Embryonic facial prominence (tissue), 1 donor: ENCODE measurements at regions not wholly inside any gene's neighbourhood (a gene's known extent, or its start where the extent isn't known, plus 50 kb on each side); places are given as distances from the start of the nearest gene placed in this dataset.

ENCODE experiments used
- DNase-seq: peaks from one replicate; pipeline ENCODE4 v3.0.0-alpha.2; 2016; ENCODE audit errors: extremely low spot score

- DNase-seq = no peak
Measured at GRCh38 chr6:47360388-47360787, 50.7 kb upstream of the TNFRSF21 start.

- DNase-seq = no peak
Measured at GRCh38 chr6:47362857-47363461, 53.3 kb upstream of the TNFRSF21 start.

DNA sequence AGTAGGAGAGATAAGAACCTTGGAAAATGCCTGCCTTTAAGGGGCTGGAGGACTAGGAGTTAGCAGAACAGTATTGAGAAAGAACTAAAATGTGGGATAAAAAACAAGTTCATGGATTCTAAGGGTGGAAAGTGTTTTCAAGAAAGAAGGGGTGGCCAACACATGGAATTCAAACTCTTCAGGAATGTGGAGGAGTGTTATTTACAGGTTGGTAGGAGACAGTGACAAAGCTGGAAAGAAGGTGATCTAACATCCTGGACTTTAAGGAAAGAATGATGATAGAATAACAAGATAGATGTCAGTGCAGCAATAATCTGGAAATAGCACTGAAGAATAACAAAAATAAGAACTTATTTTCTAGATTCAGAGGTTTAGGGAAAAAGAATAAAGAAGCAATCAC, 54.0 kb upstream of the TNFRSF21 start:
- DNase-seq = no peak

- DNase-seq = no peak
Measured at GRCh38 chr6:47366335-47366890, 56.7 kb upstream of the TNFRSF21 start.

DNA sequence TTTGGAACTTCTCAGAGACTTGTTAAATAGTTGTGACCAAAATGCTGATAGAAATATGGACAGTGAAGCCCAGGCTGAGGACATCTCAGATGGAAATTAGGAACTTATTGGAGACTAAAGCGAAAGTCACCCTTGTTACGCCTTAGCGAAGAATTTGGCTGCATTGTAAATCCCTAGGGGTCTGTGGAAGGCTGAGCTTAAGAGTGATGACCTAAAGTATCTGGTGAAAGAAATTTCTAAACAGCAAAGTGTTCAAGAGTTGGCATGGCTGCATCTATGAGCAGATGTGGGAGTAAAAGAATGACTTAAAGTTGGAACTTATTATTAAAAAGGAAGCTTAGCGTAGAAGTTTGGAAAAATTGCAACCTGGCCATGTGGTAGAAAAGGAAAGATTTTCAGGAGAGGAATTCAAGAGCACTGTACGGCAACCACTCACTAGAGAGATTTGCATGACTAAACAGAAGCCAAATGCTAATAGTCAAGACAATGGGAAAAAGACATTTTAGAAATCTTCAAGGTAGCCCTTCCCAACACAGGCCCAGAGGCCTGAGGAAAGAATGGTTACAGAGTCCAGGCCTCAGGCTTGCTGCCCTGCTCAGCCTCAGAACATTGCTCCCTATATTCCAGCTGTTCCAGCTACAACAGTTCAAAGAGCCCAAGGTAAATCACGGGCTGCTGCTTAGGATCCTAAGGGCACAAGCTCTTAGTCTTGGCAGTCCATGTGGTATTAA, 61.6 kb upstream of the TNFRSF21 start:
- DNase-seq = no peak

GRCh38 chr6:47371870-47372255, 62.2 kb upstream of the TNFRSF21 start:
- DNase-seq = no peak

DNA sequence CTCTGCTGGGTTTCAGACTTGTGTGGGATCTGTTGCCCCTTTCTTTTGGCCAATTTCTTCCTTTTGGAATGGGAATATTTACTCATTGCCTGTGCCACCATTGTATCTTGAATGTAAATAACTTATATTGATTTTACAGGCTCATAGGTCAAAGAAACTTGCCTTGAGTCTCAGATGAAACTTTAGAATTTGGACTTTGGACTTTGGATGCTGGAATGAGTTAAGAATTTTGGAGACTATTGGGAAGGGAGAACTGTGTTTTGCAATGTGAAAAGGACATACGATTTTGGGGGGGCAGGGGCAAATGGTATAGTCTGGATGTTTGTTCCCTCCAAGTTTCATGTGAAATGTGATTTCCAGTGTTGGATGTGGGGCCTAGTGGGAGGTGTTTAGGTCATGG, 62.6 kb upstream of the TNFRSF21 start:
- DNase-seq = no peak

- DNase-seq = no peak
Measured at GRCh38 chr6:47375426-47375825, 65.7 kb upstream of the TNFRSF21 start.

GRCh38 chr6:47376930-47377329, 67.2 kb upstream of the TNFRSF21 start:
- DNase-seq = no peak

DNA sequence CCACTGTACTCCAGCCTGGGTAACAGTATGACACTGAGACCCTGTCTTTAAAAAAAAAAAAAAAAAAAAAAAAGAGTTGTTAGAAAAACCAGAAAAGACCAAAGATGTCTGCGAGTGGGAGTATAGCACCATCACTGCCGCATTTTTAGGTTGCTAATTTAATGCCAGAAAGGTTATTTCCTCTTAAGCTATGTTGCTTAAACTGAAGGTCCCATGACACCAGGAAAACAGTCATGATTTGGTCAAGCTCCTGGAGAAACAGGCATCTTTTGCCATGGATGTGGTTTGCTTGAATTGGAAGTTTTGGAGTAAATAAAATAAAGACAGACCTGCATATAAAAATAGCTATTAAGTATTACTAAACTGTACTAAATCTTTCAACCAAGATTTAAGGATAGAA, 68.3 kb upstream of the TNFRSF21 start:
- DNase-seq = no peak

DNA sequence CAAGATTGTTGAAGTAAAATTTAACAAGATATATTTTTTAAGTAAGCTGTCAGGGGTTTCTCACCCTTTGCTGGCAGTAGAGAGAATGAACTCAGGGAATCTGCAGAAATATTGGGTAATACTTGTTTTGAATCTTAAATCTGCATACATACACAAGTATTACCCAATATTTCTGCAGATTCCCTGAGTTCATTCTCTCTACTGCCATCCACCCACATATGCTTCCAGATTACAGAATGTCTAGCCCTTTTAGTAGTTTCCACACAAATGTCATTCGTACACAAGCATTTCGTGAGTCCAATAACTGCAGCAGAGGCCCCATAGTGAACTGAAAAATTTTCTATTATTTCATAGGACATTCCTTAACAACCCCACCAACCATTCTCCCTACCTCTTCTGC, 69.6 kb upstream of the TNFRSF21 start:
- DNase-seq = no peak

DNA sequence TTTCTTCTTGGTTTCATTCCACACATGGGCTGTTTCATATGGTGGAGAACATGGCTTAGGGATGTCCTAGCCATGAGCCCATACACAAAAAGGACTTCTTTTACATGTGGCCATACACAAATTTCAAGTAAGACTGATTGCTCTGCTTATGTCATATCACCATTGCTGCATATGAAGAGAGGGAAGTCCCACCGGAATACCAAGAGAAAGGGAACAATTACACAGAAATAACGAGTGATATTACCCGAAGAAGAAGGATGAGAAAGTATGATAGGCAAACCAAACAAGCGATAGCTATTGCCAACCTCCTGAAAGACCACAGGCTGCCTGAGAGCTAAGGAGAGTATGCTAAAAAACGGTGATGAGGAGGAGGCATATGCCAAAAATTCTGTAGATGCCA, 70.5 kb upstream of the TNFRSF21 start:
- no peak for DNase-seq

GRCh38 chr6:47381036-47381435, 71.3 kb upstream of the TNFRSF21 start:
- DNase-seq = no peak

- no peak for DNase-seq
Measured at GRCh38 chr6:47383360-47383759, 73.7 kb upstream of the TNFRSF21 start.

- DNase-seq = no peak
Measured at GRCh38 chr6:47391675-47392074, 82.0 kb upstream of the TNFRSF21 start.

- no peak for DNase-seq
Measured at GRCh38 chr6:47392251-47392650, 82.5 kb upstream of the TNFRSF21 start.

DNA sequence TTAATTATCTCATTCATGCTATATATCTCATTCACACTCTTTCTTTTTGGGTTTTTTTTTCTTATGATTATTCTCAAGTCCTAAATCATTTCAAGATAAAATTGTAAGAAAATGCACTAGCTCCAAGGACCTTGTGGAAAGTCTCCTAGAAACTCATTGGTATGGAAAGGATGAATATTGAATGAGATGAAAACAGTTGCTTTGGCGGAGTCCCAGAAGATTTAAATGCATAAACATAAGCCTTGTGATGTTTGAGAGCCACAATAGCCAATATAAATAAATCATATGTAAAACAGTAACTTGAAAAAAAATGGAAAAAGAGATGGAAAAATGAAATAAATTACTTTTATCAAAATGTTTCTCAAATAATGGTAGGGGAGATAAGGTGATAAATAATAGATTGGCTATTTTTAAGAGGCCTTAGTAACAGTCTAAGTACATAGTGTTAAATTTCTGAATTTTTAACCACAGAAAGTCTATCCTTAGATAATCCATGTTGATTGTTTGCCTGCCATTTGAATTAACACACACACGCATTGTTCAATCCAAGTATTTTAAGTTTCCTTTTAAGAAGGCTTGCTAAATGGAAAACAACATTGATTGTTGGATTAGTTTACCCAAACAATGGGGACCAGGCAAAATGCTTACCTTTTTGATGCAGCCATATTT, 81.1 kb upstream of the CD2AP start:
- no peak for DNase-seq

- DNase-seq = no peak
Measured at GRCh38 chr6:47400581-47400980, 77.0 kb upstream of the CD2AP start.

- no peak for DNase-seq
Measured at GRCh38 chr6:47402081-47402480, 75.5 kb upstream of the CD2AP start.

DNA sequence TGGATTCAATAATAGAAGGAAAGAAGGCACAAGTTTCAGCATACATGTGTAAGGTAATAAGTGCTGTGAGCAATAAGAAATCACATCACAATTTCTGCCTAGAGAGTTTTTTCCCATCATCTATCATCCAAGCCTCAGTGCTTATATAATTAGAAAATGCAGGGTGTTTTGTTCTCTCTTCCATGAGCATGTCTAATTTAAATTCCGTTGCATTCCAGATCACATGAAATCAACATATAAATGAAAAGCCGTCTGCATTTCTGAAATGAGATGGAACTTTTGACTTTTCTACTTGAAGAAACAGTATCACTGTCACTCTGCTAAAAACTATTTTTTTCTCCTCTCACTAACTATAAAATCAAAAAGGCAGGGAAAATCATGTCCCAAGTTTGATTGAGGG, 74.5 kb upstream of the CD2AP start:
- no peak for DNase-seq

- no peak for DNase-seq
Measured at GRCh38 chr6:47403801-47404200, 73.8 kb upstream of the CD2AP start.

- DNase-seq = no peak
Measured at GRCh38 chr6:47404435-47404834, 73.2 kb upstream of the CD2AP start.

- no peak for DNase-seq
Measured at GRCh38 chr6:47405273-47405672, 72.3 kb upstream of the CD2AP start.
